ENCODE measurements at regions not wholly inside any gene's neighbourhood (a gene's known extent, or its start where the extent isn't known, plus 50 kb on each side); places are given as distances from the start of the nearest gene placed in this dataset.

DNA sequence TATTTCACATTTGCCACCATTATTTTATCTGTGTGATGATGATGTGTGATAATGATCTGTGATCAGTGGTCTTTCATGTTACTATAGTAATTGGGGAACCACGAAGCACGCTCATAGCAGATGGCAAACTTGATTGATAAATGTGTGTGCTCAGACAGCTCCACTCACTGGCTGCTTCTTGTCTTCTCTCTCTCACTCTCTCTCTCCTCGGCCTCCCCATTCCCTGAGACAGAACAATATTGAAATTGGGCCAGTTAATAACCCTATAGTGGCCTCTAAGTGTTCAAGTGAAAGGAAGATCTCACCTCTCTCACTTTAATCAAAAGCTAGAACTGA, 60.7 kb upstream of the RAPGEF4 start:
- H3K27ac Mint-ChIP-seq (ENCODE audit: low read depth, unreplicated experiment) = no peak overlapping the region
- H3K4me1 Mint-ChIP-seq (ENCODE audit: insufficient read depth, unreplicated experiment) = peaks cover 39% of the 10 kb centered on the region
- no TSS peak for BruUV-seq (replicated peaks)
- POLR2A ChIA-PET = interaction anchor here (0.6 to 1.7 kb wide), 2 partner anchors 18 to 496 kb away, joined by 3 to 10 read pairs; no protein-coding TSS in a partner anchor
- intact Hi-C loops (cut with micrococcal nuclease) = no loop called here
- DNase-seq (ENCODE audit: unreplicated experiment) = no peak
- no peak overlapping the region for H3K4me3 Mint-ChIP-seq (ENCODE audit: unreplicated experiment)
- CTCF ChIA-PET = interaction anchor here (1.2 kb wide), 1 partner anchor 17 kb away, joined by 3 read pairs; no protein-coding TSS in a partner anchor
- H3K27me3 Mint-ChIP-seq (ENCODE audit: insufficient read depth, unreplicated experiment) = no peaks in the 10 kb centered on the region
- H3K9me3 Mint-ChIP-seq (ENCODE audit: unreplicated experiment) = no peaks in the 10 kb centered on the region
- no peaks in the 10 kb centered on the region for H3K36me3 Mint-ChIP-seq (ENCODE audit: insufficient read depth, unreplicated experiment)
- no peak for TF ChIP-seq CTCF (IDR thresholded peaks at IDR 0.05; ENCODE audit: unreplicated experiment)

GRCh38 chr2:172677363-172677762, 58.3 kb upstream of the RAPGEF4 start:
- intact Hi-C loops (cut with micrococcal nuclease) = no loop called here
- BruUV-seq (replicated peaks) = no TSS peak
- no peaks in the 10 kb centered on the region for H3K27me3 Mint-ChIP-seq (ENCODE audit: insufficient read depth, unreplicated experiment)
- peak overlapping the region; percentile 81 for H3K27ac Mint-ChIP-seq (ENCODE audit: low read depth, unreplicated experiment)
- peaks cover 28% of the 10 kb centered on the region for H3K4me1 Mint-ChIP-seq (ENCODE audit: insufficient read depth, unreplicated experiment)
- no peaks in the 10 kb centered on the region for H3K36me3 Mint-ChIP-seq (ENCODE audit: insufficient read depth, unreplicated experiment)
- peak; percentile 56 for DNase-seq (ENCODE audit: unreplicated experiment)
- CTCF ChIA-PET = interaction anchor here (0.5 to 0.8 kb wide), 2 partner anchors 15 to 293 kb away, joined by 3 read pairs; no protein-coding TSS in a partner anchor
- H3K9me3 Mint-ChIP-seq (ENCODE audit: unreplicated experiment) = no peaks in the 10 kb centered on the region
- TF ChIP-seq CTCF (IDR thresholded peaks at IDR 0.05; ENCODE audit: unreplicated experiment) = no peak
- POLR2A ChIA-PET = interaction anchor here (0.7 to 1.7 kb wide), 7 partner anchors 9 to 989 kb away, joined by 3 to 20 read pairs (median 6); no protein-coding TSS in a partner anchor
- H3K4me3 Mint-ChIP-seq (ENCODE audit: unreplicated experiment) = no peak overlapping the region

DNA sequence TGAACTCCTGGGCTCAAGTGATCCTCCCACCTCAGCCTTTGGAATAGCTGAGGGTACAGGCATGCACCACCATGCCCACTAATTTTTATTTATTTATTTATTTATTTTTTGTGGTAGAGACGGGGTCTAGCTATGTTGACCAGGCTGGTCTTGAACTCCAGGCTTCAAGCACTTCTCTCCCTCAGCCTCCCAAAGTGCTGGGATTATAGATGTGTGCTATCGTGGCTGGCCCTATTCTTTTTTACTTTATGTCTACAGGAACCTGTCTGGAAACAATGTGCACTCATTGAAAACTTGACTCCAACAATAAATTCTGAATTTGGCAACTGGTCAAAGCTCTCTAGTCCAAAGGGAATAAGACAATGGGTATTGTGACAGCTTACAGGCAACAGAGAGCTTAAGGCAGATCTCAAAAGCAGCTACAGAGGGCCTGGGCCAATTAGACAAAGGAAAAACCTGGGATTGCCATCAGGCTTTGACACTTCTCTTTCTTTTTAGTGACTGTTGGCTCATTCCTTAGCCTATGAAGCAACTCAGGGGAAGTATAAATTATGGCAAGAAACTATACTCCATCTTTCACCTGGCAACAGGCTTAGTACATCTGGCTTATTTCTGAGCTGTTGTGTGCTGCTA, 55.1 kb upstream of the RAPGEF4 start:
- peak; percentile 39 for DNase-seq (ENCODE audit: unreplicated experiment)
- H3K27ac Mint-ChIP-seq (ENCODE audit: low read depth, unreplicated experiment) = no peak overlapping the region
- ChIA-PET POLR2A (interaction anchor here (1.1 kb wide), 1 partner anchor 15 kb away, joined by 3 read pairs; no protein-coding TSS in a partner anchor), CTCF (interaction anchor here (0.9 to 1.2 kb wide), 3 partner anchors 12 to 87 kb away, joined by 3 to 5 read pairs (median 3); no protein-coding TSS in a partner anchor)
- TF ChIP-seq CTCF (IDR thresholded peaks at IDR 0.05; ENCODE audit: unreplicated experiment) = no peak
- H3K9me3 Mint-ChIP-seq (ENCODE audit: unreplicated experiment) = no peaks in the 10 kb centered on the region
- H3K27me3 Mint-ChIP-seq (ENCODE audit: insufficient read depth, unreplicated experiment) = no peaks in the 10 kb centered on the region
- H3K4me3 Mint-ChIP-seq (ENCODE audit: unreplicated experiment) = no peak overlapping the region
- peaks cover 15% of the 10 kb centered on the region for H3K4me1 Mint-ChIP-seq (ENCODE audit: insufficient read depth, unreplicated experiment)
- intact Hi-C loops (cut with micrococcal nuclease) = no loop called here
- no peaks in the 10 kb centered on the region for H3K36me3 Mint-ChIP-seq (ENCODE audit: insufficient read depth, unreplicated experiment)
- no TSS peak for BruUV-seq (replicated peaks)

DNA sequence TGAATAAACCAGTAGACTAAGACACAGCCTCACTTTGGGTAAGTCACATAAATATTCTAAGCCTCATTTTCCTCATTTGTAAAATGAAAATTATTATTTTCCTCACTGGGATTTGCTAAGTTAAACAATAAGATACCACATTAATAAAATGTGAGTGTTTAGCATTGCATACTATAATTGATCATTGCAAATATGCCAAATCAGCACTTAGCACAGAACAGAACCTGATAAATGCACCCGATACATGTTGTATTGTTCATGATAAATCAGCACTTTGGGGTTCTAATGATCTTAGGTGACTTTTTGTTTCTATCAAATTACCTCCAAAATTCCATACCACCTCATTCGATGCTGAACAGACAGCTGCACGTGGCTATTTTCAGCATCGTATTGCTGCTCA, 50.2 kb upstream of the RAPGEF4 start:
- peaks cover 8% of the 10 kb centered on the region for H3K9me3 Mint-ChIP-seq (ENCODE audit: unreplicated experiment)

More for the DNA sequence above, 50.2 kb upstream of the RAPGEF4 start:
- Mint-ChIP-seq H3K4me3 (ENCODE audit: unreplicated experiment) (no peak overlapping the region), H3K27ac (ENCODE audit: low read depth, unreplicated experiment) (no peak overlapping the region), H3K4me1 (ENCODE audit: insufficient read depth, unreplicated experiment) (no peaks in the 10 kb centered on the region), H3K27me3 (ENCODE audit: insufficient read depth, unreplicated experiment) (no peaks in the 10 kb centered on the region), H3K36me3 (ENCODE audit: insufficient read depth, unreplicated experiment) (no peaks in the 10 kb centered on the region)
- ChIA-PET POLR2A (interaction anchor here (0.9 to 2.3 kb wide), 2 partner anchors 8 to 62 kb away, joined by 3 to 15 read pairs; no protein-coding TSS in a partner anchor), CTCF (interaction anchor here (1.3 kb wide), 1 partner anchor 24 kb away, joined by 3 read pairs; no protein-coding TSS in a partner anchor)
- TF ChIP-seq CTCF (IDR thresholded peaks at IDR 0.05; ENCODE audit: unreplicated experiment) = no peak
- DNase-seq (ENCODE audit: unreplicated experiment) = no peak
- intact Hi-C loops (cut with micrococcal nuclease) = no loop called here
- BruUV-seq (replicated peaks) = no TSS peak
